HCT116 (cell line): ENCODE measurements at regions not wholly inside any gene's neighbourhood (a gene's known extent, or its start where the extent isn't known, plus 50 kb on each side); places are given as distances from the start of the nearest gene placed in this dataset.

ENCODE experiments used
- ATAC-seq: fragments of 200-7000 bp; cut with Tn5 transposase; 2 replicates; pipeline ENCODE4 v1.9.1; 2020; ENCODE audit warnings: mild to moderate bottlenecking, moderate library complexity
- BruUV-seq: library from RNA; stranded (reverse); fragments of 400-500 nt; replicated peaks from 2 replicates; lab custom pipeline; 2021; lab: Mats Ljungman, UMichigan
- CTCF ChIA-PET: fragments of 300-600 bp; sonication (Branson Sonifier 250); formaldehyde crosslinking; loops from one replicate; lab custom pipeline; 2021; ENCODE audit warnings: antibody characterized with exemption; lab: Charles Lee
- POLR2A ChIA-PET: fragments of 300-600, 350-600 bp; sonication (Branson Sonifier 250); formaldehyde crosslinking; loops from one replicate; lab custom pipeline; 2021; ENCODE audit warnings: antibody characterized with exemption; lab: Charles Lee
- RAD21 ChIA-PET, 2 experiments: fragments of 300-600 bp; sonication (Branson Sonifier 250); formaldehyde crosslinking; loops; one replicate each; lab custom pipeline; 2023; ENCODE audit warnings: low total read pairs in 2 of 2; ENCODE audit not compliant: uncharacterized antibody in 2 of 2, unreplicated experiment in 2 of 2, low non-redundant PET in 1 of 2; lab: Charles Lee
- DNase-seq: peaks from one replicate; pipeline ENCODE4 v3.0.0-alpha.2; 2010; ENCODE audit warnings: low read depth, low spot score
- H2AFZ ChIP-seq: fragments of 200-600 bp; shearing (Covaris generic), sonication (generic); 2 replicates; pipeline ENCODE4 v1.6.1; 2017; ENCODE audit warnings: low read depth, mixed run types, mixed read lengths, antibody characterized with exemption, low read length; ENCODE audit not compliant: poor library complexity, severe bottlenecking
- H3K27ac ChIP-seq: 2 replicates; pipeline ENCODE4 v1.5.1; 2012; ENCODE audit warnings: low read depth, low read length
- H3K27me3 ChIP-seq: fragments of 200-600 bp; sonication (generic); 2 replicates; pipeline ENCODE4 v1.6.1; 2016; ENCODE audit warnings: mixed run types, low read length, mixed read lengths; ENCODE audit not compliant: insufficient read depth
- H3K36me3 ChIP-seq, 2 experiments: fragments of 200-500 bp in 1 of 2; fragments of 200-600 bp in 1 of 2; sonication (Bioruptor generic) in 1 of 2; sonication (generic) in 1 of 2; 2 replicates each; pipeline versions ENCODE4 v1.5.1 to v1.6.1; 2014 to 2016; ENCODE audit warnings: low read length in 2 of 2, inconsistent platforms in 1 of 2, mixed read lengths in 1 of 2, mixed run types in 1 of 2; ENCODE audit not compliant: insufficient read depth in 2 of 2, control insufficient read depth in 1 of 2
- H3K4me1 ChIP-seq, 2 experiments: fragments of 200-600 bp in 1 of 2; sonication (generic) in 1 of 2; 2 replicates each; pipeline versions ENCODE4 v1.5.1 to v1.6.1; 2012 to 2017; ENCODE audit warnings: low read length in 2 of 2, inconsistent platforms in 1 of 2, mild to moderate bottlenecking in 1 of 2, mixed read lengths in 1 of 2, mixed run types in 1 of 2, moderate library complexity in 1 of 2; ENCODE audit not compliant: insufficient read depth in 2 of 2, control insufficient read depth in 1 of 2
- H3K4me2 ChIP-seq: fragments of 200-600 bp; sonication (generic); 2 replicates; pipeline ENCODE4 v1.6.1; 2017; ENCODE audit warnings: mixed run types, low read length, mixed read lengths
- H3K4me3 ChIP-seq, 2 experiments: fragments of 200-600 bp in 1 of 2; sonication (generic) in 1 of 2; replicated peaks in 1 of 2; 2 replicates each; pipeline ENCODE4 v1.5.1; 2011 to 2016; ENCODE audit warnings: low read length in 2 of 2, control low read depth in 1 of 2, low read depth in 1 of 2, mild to moderate bottlenecking in 1 of 2, mixed read lengths in 1 of 2, mixed run types in 1 of 2
- H3K79me2 ChIP-seq: fragments of 200-600 bp; sonication (generic); 2 replicates; pipeline ENCODE4 v1.6.1; 2017; ENCODE audit warnings: mild to moderate bottlenecking, mixed run types, low read length, moderate library complexity, mixed read lengths; ENCODE audit not compliant: insufficient read depth
- H3K9ac ChIP-seq: fragments of 200-600 bp; sonication (generic); 2 replicates; pipeline ENCODE4 v1.6.1; 2016; ENCODE audit warnings: low read length, mixed read lengths
- H3K9me2 ChIP-seq: fragments of 200-600 bp; sonication (generic), shearing (Covaris generic); 2 replicates; pipeline ENCODE4 v1.6.1; 2017; ENCODE audit warnings: mixed run types, mild to moderate bottlenecking, moderate library complexity; ENCODE audit not compliant: insufficient read depth
- H3K9me3 ChIP-seq, 2 experiments: fragments of 200-500 bp in 1 of 2; fragments of 200-600 bp in 1 of 2; sonication (Bioruptor generic) in 1 of 2; sonication (generic) in 1 of 2; 2 replicates each; pipeline ENCODE4 v1.6.1; 2014 to 2017; ENCODE audit warnings: low read length in 2 of 2, mixed read lengths in 2 of 2, inconsistent platforms in 1 of 2, low read depth in 1 of 2, mild to moderate bottlenecking in 1 of 2, mixed run types in 1 of 2, moderate library complexity in 1 of 2; ENCODE audit not compliant: control insufficient read depth in 1 of 2, insufficient read depth in 1 of 2
- H4K20me1 ChIP-seq: fragments of 200-600 bp; sonication (generic), shearing (Covaris generic); 2 replicates; pipeline ENCODE4 v1.6.1; 2017; ENCODE audit warnings: mixed run types, mild to moderate bottlenecking, moderate library complexity; ENCODE audit not compliant: insufficient read depth
- ATF3 ChIP-seq: IDR thresholded peaks from 2 replicates; pipeline ENCODE4 v1.6.1; 2012
- EGR1 ChIP-seq: IDR thresholded peaks from 2 replicates; pipeline ENCODE4 v1.6.1; 2012; ENCODE audit warnings: low read depth
- EZH2 ChIP-seq: fragments of 200-600 bp; sonication (generic); IDR thresholded peaks from 2 replicates; pipeline ENCODE4 v1.6.1; 2017; ENCODE audit warnings: antibody characterized with exemption, mixed run types
- JUND ChIP-seq: IDR thresholded peaks from 2 replicates; pipeline ENCODE4 v1.6.1; 2012
- POLR2AphosphoS5 ChIP-seq: IDR thresholded peaks from 2 replicates; pipeline ENCODE4 v1.6.1; 2011; ENCODE audit warnings: mild to moderate bottlenecking, low read depth, low read length, moderate library complexity
- RAD21 ChIP-seq: IDR thresholded peaks from 2 replicates; pipeline ENCODE4 v1.6.1; 2012; ENCODE audit warnings: low read depth, mild to moderate bottlenecking
- SRF ChIP-seq: IDR thresholded peaks from 2 replicates; pipeline ENCODE4 v1.6.1; 2012; ENCODE audit warnings: low read depth
- TCF7L2 ChIP-seq: IDR thresholded peaks from 2 replicates; pipeline ENCODE4 v1.7.0; 2011; ENCODE audit warnings: borderline replicate concordance, inconsistent platforms; ENCODE audit not compliant: insufficient read depth, insufficient read length; ENCODE audit errors: extremely low read depth
- intact Hi-C: fragments of 100-400 bp; cut with micrococcal nuclease; formaldehyde crosslinking; loops from 2 replicates; pipeline ENCODE4 v1.10.0; 2022

- Histone ChIP-seq H3K9ac (no peak overlapping the region), H3K4me1 (no peaks in the 10 kb centered on the region), H3K4me2 (no peak overlapping the region), H3K27ac (no peak overlapping the region), H3K27me3 (no peaks in the 10 kb centered on the region), H2AFZ (no peak overlapping the region), H3K79me2 (no peaks in the 10 kb centered on the region), H3K9me3 (no peaks in the 10 kb centered on the region), H4K20me1 (no peaks in the 10 kb centered on the region), H3K36me3 (no peaks in the 10 kb centered on the region), H3K4me3 (no peak overlapping the region), H3K9me2 (no peaks in the 10 kb centered on the region)
- ChIA-PET RAD21 (no interaction called here), CTCF (no interaction called here), POLR2A (no interaction called here)
- TF ChIP-seq RAD21 (no peak), EZH2 (no peak), TCF7L2 (no peak), ATF3 (no peak), POLR2AphosphoS5 (no peak), JUND (no peak), EGR1 (no peak)
- BruUV-seq = no TSS peak
- no peak for DNase-seq
- intact Hi-C loops = no loop called here
- no peak for ATAC-seq
Measured at GRCh38 chr4:17082186-17082585, 183.7 kb upstream of the LDB2 start.

DNA sequence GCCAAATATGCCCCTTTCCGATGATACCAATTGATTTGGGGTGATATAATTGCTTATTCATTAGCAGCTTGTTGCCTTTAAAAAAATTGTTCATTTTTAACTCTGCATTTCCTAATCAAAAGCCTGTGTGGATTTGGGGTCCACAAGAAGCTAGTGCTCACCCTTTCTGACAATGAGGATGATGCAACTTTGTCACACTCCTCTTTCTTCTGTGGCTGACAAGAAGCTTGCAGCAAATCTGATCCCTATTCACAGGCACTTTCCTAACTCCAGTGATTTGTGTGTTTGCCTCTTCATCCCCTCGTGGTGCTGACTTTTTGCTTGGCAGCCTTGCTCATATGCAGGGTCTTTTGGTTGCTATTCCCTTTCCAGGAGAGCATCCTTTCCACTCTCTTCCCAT, 182.7 kb upstream of the LDB2 start:
- no peaks in the 10 kb centered on the region for H3K79me2 ChIP-seq
- no peaks in the 10 kb centered on the region for H4K20me1 ChIP-seq
- no peak overlapping the region for H3K27ac ChIP-seq
- no peak for TF ChIP-seq SRF
- no peak for TF ChIP-seq JUND
- H3K9ac ChIP-seq = no peak overlapping the region
- H3K4me1 ChIP-seq = no peaks in the 10 kb centered on the region
- ATAC-seq (no peak), DNase-seq (no peak)
- H3K4me2 ChIP-seq = no peak overlapping the region
- H2AFZ ChIP-seq = no peak overlapping the region
- ChIA-PET RAD21 (no interaction called here), CTCF (interaction anchor here (1.3 kb wide), 1 partner anchor 391 kb away, joined by 4 read pairs; no protein-coding TSS in a partner anchor), POLR2A (no interaction called here)
- intact Hi-C loops = no loop called here
- H3K9me3 ChIP-seq = no peaks in the 10 kb centered on the region
- H3K9me2 ChIP-seq = no peaks in the 10 kb centered on the region
- no peak overlapping the region for H3K4me3 ChIP-seq
- no peaks in the 10 kb centered on the region for H3K27me3 ChIP-seq
- H3K36me3 ChIP-seq = no peaks in the 10 kb centered on the region
- no TSS peak for BruUV-seq
